ENCODE measurements at regions not wholly inside any gene's neighbourhood (a gene's known extent, or its start where the extent isn't known, plus 50 kb on each side); places are given as distances from the start of the nearest gene placed in this dataset.
"Not testable (repeated sequence)": the region's sequence is repeated elsewhere in the genome, so short reads cannot be mapped to it uniquely, and the experiment has no call there.

DNA sequence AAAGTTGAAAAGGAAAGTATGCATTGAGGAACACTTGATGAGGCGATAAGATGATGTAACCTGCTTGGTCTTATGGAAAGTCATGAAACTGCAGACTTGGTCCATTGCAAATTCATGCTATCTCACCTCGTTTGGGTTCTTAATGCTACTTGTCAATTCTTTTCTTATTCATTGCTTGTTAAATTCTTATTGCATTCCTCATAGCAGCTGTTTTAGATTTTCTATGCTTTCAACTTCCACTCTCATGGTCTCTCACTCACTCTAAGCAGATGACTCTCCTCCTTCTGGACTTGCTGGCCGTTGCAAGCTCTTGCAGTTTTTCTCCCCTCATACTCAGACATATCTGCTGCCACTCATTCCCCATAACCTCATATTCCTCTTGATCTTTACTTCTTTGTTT lies 67.8 kb upstream of the CSNK1A1L start:
- no TSS peak for BruUV-seq (replicated peaks)
- CTCF ChIA-PET: no interaction called here
- Mint-ChIP-seq H3K4me3 (ENCODE audit: unreplicated experiment) (no peak overlapping the region), H3K4me1 (ENCODE audit: low read depth, unreplicated experiment) (no peaks in the 10 kb centered on the region), H3K27ac (ENCODE audit: unreplicated experiment) (no peak overlapping the region), H3K27me3 (ENCODE audit: insufficient read depth, unreplicated experiment) (peaks cover 6% of the 10 kb centered on the region), H3K36me3 (ENCODE audit: insufficient read depth, unreplicated experiment) (no peaks in the 10 kb centered on the region), H3K9me3 (ENCODE audit: unreplicated experiment) (no peaks in the 10 kb centered on the region)
- H3K36me3 ChIP-seq (ENCODE audit: control insufficient read depth, insufficient read depth, low read length): no peaks in the 10 kb centered on the region
- H3K9me3 ChIP-seq: no peaks in the 10 kb centered on the region
- H3K4me3 ChIP-seq (ENCODE audit: low read depth, low read length): no peak overlapping the region
- DNase-seq: no peak
- intact Hi-C loops (cut with micrococcal nuclease; ENCODE audit: unreplicated experiment): no loop called here
- POLR2A ChIA-PET: no interaction called here
- no peaks in the 10 kb centered on the region for H3K4me1 ChIP-seq
- TF ChIP-seq, protein P1, sequence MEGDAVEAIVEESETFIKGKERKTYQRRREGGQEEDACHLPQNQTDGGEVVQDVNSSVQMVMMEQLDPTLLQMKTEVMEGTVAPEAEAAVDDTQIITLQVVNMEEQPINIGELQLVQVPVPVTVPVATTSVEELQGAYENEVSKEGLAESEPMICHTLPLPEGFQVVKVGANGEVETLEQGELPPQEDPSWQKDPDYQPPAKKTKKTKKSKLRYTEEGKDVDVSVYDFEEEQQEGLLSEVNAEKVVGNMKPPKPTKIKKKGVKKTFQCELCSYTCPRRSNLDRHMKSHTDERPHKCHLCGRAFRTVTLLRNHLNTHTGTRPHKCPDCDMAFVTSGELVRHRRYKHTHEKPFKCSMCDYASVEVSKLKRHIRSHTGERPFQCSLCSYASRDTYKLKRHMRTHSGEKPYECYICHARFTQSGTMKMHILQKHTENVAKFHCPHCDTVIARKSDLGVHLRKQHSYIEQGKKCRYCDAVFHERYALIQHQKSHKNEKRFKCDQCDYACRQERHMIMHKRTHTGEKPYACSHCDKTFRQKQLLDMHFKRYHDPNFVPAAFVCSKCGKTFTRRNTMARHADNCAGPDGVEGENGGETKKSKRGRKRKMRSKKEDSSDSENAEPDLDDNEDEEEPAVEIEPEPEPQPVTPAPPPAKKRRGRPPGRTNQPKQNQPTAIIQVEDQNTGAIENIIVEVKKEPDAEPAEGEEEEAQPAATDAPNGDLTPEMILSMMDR (IDR thresholded peaks at IDR 0.05; ENCODE audit: insufficient read depth in 1 of 2, low read depth in 1 of 2, low read length in 1 of 2, severe bottlenecking in 1 of 2, unreplicated experiment in 1 of 2): no peak
- no peaks in the 10 kb centered on the region for H3K27me3 ChIP-seq (replicated peaks; ENCODE audit: control insufficient read depth, insufficient read depth, low read length)

DNA sequence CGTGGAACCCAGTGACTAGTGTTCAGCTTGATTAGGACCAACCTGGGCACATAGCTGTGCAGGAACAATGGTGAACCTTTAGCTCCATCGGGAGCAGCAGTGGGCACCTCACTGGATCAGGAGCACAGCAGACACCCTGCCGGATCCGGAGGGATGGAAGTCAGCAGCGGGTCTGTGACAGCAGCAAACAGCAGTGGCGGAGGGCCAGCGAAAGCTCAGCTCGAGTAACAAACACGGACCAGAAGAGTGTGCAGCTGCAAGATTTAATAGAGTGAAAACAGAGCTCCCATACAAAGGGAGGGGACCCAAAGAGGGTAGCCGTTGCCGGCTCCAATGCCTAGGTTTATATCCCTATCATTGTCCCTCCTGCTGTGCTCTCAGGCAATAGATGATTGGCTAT lies 66.8 kb upstream of the CSNK1A1L start:
- H3K27ac Mint-ChIP-seq (ENCODE audit: unreplicated experiment); DNase-seq; H3K36me3 ChIP-seq (ENCODE audit: control insufficient read depth, insufficient read depth, low read length); H3K4me3 Mint-ChIP-seq (ENCODE audit: unreplicated experiment); CTCF ChIA-PET; H3K4me1 ChIP-seq; BruUV-seq (replicated peaks); POLR2A ChIA-PET; H3K27me3 ChIP-seq (replicated peaks; ENCODE audit: control insufficient read depth, insufficient read depth, low read length); H3K4me3 ChIP-seq (ENCODE audit: low read depth, low read length); H3K9me3 Mint-ChIP-seq (ENCODE audit: unreplicated experiment); H3K27me3 Mint-ChIP-seq (ENCODE audit: insufficient read depth, unreplicated experiment); H3K4me1 Mint-ChIP-seq (ENCODE audit: low read depth, unreplicated experiment); H3K36me3 Mint-ChIP-seq (ENCODE audit: insufficient read depth, unreplicated experiment); intact Hi-C loops (cut with micrococcal nuclease; ENCODE audit: unreplicated experiment); H3K9me3 ChIP-seq: not testable (repeated sequence)

GRCh38 chr13:37168926-37169325 lies 63.5 kb upstream of the CSNK1A1L start:
- no peak overlapping the region for H3K4me3 ChIP-seq (ENCODE audit: low read depth, low read length)
- TF ChIP-seq, protein P1 (IDR thresholded peaks at IDR 0.05; ENCODE audit: insufficient read depth in 1 of 2, low read depth in 1 of 2, low read length in 1 of 2, severe bottlenecking in 1 of 2, unreplicated experiment in 1 of 2): no peak
- ChIA-PET POLR2A (no interaction called here), CTCF (no interaction called here)
- Mint-ChIP-seq H3K9me3 (ENCODE audit: unreplicated experiment) (no peaks in the 10 kb centered on the region), H3K4me1 (ENCODE audit: low read depth, unreplicated experiment) (no peaks in the 10 kb centered on the region), H3K4me3 (ENCODE audit: unreplicated experiment) (no peak overlapping the region), H3K36me3 (ENCODE audit: insufficient read depth, unreplicated experiment) (no peaks in the 10 kb centered on the region), H3K27me3 (ENCODE audit: insufficient read depth, unreplicated experiment) (peaks cover 7% of the 10 kb centered on the region), H3K27ac (ENCODE audit: unreplicated experiment) (no peak overlapping the region)
- H3K36me3 ChIP-seq (ENCODE audit: control insufficient read depth, insufficient read depth, low read length): no peaks in the 10 kb centered on the region
- H3K4me1 ChIP-seq: no peaks in the 10 kb centered on the region
- BruUV-seq (replicated peaks): no TSS peak
- no peaks in the 10 kb centered on the region for H3K9me3 ChIP-seq
- no peak for DNase-seq
- no peaks in the 10 kb centered on the region for H3K27me3 ChIP-seq (replicated peaks; ENCODE audit: control insufficient read depth, insufficient read depth, low read length)
- intact Hi-C loops (cut with micrococcal nuclease; ENCODE audit: unreplicated experiment): no loop called here

GRCh38 chr13:37168151-37168550 lies 62.7 kb upstream of the CSNK1A1L start:
- no peak for DNase-seq
- Mint-ChIP-seq H3K27ac (ENCODE audit: unreplicated experiment) (no peak overlapping the region), H3K9me3 (ENCODE audit: unreplicated experiment) (no peaks in the 10 kb centered on the region), H3K4me3 (ENCODE audit: unreplicated experiment) (no peak overlapping the region), H3K27me3 (ENCODE audit: insufficient read depth, unreplicated experiment) (peaks cover 4% of the 10 kb centered on the region), H3K36me3 (ENCODE audit: insufficient read depth, unreplicated experiment) (no peaks in the 10 kb centered on the region), H3K4me1 (ENCODE audit: low read depth, unreplicated experiment) (no peaks in the 10 kb centered on the region)
- Histone ChIP-seq H3K4me1 (no peaks in the 10 kb centered on the region), H3K27me3 (replicated peaks; ENCODE audit: control insufficient read depth, insufficient read depth, low read length) (no peaks in the 10 kb centered on the region), H3K9me3 (no peaks in the 10 kb centered on the region), H3K36me3 (ENCODE audit: control insufficient read depth, insufficient read depth, low read length) (no peaks in the 10 kb centered on the region), H3K4me3 (ENCODE audit: low read depth, low read length) (no peak overlapping the region)
- TF ChIP-seq, protein P1 (IDR thresholded peaks at IDR 0.05; ENCODE audit: insufficient read depth in 1 of 2, low read depth in 1 of 2, low read length in 1 of 2, severe bottlenecking in 1 of 2, unreplicated experiment in 1 of 2): no peak
- CTCF ChIA-PET: no interaction called here
- POLR2A ChIA-PET: no interaction called here
- intact Hi-C loops (cut with micrococcal nuclease; ENCODE audit: unreplicated experiment): no loop called here
- no TSS peak for BruUV-seq (replicated peaks)

Data from Caco-2 (cell line).